ENCODE measurements at regions not wholly inside any gene's neighbourhood (a gene's known extent, or its start where the extent isn't known, plus 50 kb on each side); places are given as distances from the start of the nearest gene placed in this dataset.

DNA sequence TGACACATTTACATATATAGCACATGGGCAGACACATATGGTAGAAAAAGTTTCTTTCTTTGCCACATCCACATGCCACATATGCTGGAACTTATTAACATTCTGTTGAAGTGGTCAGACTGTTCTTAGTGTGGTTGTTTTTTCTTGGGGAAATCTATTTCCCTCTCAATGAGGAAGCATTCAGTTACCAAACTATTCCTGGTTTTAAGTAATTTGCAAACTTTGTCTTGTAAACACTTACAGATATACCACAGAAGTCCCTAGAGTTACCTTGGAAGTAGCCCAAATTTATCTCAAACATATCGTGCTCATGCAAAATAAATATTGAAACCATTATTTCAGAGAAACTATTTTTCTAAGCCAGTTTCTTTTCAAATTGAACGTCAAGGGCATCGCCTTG, 625.5 kb upstream of the INTU start (continued):
- TF ChIP-seq, protein P1, sequence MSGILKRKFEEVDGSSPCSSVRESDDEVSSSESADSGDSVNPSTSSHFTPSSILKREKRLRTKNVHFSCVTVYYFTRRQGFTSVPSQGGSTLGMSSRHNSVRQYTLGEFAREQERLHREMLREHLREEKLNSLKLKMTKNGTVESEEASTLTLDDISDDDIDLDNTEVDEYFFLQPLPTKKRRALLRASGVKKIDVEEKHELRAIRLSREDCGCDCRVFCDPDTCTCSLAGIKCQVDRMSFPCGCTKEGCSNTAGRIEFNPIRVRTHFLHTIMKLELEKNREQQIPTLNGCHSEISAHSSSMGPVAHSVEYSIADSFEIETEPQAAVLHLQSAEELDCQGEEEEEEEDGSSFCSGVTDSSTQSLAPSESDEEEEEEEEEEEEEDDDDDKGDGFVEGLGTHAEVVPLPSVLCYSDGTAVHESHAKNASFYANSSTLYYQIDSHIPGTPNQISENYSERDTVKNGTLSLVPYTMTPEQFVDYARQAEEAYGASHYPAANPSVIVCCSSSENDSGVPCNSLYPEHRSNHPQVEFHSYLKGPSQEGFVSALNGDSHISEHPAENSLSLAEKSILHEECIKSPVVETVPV (CRISPR knock-in tag; IDR thresholded peaks at IDR 0.05), result no peak
- no peak for TF ChIP-seq ZNF8 (CRISPR knock-in tag; IDR thresholded peaks at IDR 0.05)

DNA sequence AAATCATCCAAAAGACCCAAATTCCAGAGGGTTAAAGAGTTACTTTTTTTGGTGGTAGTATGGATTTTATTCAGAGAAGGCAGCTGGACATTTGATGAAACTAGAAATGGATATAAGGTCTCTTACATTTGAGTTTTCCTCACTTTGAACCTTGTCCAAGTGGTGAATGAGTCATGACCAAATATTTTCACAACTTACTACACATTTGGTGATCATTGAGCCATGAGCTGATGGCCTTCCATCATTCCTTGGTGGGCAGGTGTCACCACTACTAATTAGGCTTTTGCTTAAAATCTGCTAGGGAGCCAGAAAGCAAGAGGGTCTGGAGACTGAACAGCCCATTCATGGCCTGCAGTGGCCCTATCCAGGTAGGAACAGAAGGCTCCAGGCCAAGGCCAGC, 620.2 kb upstream of the INTU start:
- TF ChIP-seq, protein P2, sequence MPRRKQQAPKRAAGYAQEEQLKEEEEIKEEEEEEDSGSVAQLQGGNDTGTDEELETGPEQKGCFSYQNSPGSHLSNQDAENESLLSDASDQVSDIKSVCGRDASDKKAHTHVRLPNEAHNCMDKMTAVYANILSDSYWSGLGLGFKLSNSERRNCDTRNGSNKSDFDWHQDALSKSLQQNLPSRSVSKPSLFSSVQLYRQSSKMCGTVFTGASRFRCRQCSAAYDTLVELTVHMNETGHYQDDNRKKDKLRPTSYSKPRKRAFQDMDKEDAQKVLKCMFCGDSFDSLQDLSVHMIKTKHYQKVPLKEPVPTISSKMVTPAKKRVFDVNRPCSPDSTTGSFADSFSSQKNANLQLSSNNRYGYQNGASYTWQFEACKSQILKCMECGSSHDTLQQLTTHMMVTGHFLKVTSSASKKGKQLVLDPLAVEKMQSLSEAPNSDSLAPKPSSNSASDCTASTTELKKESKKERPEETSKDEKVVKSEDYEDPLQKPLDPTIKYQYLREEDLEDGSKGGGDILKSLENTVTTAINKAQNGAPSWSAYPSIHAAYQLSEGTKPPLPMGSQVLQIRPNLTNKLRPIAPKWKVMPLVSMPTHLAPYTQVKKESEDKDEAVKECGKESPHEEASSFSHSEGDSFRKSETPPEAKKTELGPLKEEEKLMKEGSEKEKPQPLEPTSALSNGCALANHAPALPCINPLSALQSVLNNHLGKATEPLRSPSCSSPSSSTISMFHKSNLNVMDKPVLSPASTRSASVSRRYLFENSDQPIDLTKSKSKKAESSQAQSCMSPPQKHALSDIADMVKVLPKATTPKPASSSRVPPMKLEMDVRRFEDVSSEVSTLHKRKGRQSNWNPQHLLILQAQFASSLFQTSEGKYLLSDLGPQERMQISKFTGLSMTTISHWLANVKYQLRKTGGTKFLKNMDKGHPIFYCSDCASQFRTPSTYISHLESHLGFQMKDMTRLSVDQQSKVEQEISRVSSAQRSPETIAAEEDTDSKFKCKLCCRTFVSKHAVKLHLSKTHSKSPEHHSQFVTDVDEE (CRISPR knock-in tag; IDR thresholded peaks at IDR 0.05), result no peak
- TF ChIP-seq TOX (CRISPR knock-in tag; IDR thresholded peaks at IDR 0.05; ENCODE audit: borderline replicate concordance), result no peak
- no peak for TF ChIP-seq ZC3H10 (CRISPR knock-in tag; IDR thresholded peaks at IDR 0.05)
- TF ChIP-seq ZNF70 (CRISPR knock-in tag; IDR thresholded peaks at IDR 0.05), result no peak
- TF ChIP-seq ESRRG (CRISPR knock-in tag; IDR thresholded peaks at IDR 0.05), result no peak
- no peak for TF ChIP-seq PPARA (CRISPR knock-in tag; IDR thresholded peaks at IDR 0.05; ENCODE audit: borderline replicate concordance)
- no peak for TF ChIP-seq ZNF8 (CRISPR knock-in tag; IDR thresholded peaks at IDR 0.05)
- TF ChIP-seq, protein P3, sequence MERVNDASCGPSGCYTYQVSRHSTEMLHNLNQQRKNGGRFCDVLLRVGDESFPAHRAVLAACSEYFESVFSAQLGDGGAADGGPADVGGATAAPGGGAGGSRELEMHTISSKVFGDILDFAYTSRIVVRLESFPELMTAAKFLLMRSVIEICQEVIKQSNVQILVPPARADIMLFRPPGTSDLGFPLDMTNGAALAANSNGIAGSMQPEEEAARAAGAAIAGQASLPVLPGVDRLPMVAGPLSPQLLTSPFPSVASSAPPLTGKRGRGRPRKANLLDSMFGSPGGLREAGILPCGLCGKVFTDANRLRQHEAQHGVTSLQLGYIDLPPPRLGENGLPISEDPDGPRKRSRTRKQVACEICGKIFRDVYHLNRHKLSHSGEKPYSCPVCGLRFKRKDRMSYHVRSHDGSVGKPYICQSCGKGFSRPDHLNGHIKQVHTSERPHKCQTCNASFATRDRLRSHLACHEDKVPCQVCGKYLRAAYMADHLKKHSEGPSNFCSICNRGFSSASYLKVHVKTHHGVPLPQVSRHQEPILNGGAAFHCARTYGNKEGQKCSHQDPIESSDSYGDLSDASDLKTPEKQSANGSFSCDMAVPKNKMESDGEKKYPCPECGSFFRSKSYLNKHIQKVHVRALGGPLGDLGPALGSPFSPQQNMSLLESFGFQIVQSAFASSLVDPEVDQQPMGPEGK (CRISPR knock-in tag; IDR thresholded peaks at IDR 0.05; ENCODE audit: borderline replicate concordance), result no peak
- TF ChIP-seq SNAI2 (CRISPR knock-in tag; IDR thresholded peaks at IDR 0.05), result no peak
- no peak for TF ChIP-seq CSDC2 (CRISPR knock-in tag; IDR thresholded peaks at IDR 0.05)
- no peak for TF ChIP-seq OSR1 (CRISPR knock-in tag; IDR thresholded peaks at IDR 0.05)
- TF ChIP-seq RARB (CRISPR knock-in tag; IDR thresholded peaks at IDR 0.05), result no peak
- TF ChIP-seq ISL1 (CRISPR knock-in tag; IDR thresholded peaks at IDR 0.05), result no peak
- TF ChIP-seq, protein P4, sequence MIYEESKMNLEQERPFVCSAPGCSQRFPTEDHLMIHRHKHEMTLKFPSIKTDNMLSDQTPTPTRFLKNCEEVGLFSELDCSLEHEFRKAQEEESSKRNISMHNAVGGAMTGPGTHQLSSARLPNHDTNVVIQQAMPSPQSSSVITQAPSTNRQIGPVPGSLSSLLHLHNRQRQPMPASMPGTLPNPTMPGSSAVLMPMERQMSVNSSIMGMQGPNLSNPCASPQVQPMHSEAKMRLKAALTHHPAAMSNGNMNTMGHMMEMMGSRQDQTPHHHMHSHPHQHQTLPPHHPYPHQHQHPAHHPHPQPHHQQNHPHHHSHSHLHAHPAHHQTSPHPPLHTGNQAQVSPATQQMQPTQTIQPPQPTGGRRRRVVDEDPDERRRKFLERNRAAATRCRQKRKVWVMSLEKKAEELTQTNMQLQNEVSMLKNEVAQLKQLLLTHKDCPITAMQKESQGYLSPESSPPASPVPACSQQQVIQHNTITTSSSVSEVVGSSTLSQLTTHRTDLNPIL (CRISPR knock-in tag; IDR thresholded peaks at IDR 0.05; ENCODE audit: low read depth), result no peak
- TF ChIP-seq GLIS3 (CRISPR knock-in tag; IDR thresholded peaks at IDR 0.05), result no peak
- TF ChIP-seq, protein P5, sequence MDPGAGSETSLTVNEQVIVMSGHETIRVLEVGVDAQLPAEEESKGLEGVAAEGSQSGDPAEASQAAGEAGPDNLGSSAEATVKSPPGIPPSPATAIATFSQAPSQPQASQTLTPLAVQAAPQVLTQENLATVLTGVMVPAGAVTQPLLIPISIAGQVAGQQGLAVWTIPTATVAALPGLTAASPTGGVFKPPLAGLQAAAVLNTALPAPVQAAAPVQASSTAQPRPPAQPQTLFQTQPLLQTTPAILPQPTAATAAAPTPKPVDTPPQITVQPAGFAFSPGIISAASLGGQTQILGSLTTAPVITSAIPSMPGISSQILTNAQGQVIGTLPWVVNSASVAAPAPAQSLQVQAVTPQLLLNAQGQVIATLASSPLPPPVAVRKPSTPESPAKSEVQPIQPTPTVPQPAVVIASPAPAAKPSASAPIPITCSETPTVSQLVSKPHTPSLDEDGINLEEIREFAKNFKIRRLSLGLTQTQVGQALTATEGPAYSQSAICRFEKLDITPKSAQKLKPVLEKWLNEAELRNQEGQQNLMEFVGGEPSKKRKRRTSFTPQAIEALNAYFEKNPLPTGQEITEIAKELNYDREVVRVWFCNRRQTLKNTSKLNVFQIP (CRISPR knock-in tag; IDR thresholded peaks at IDR 0.05; ENCODE audit: borderline replicate concordance, low read depth), result no peak
- TF ChIP-seq ZFP3 (CRISPR knock-in tag; IDR thresholded peaks at IDR 0.05), result no peak
- no peak for TF ChIP-seq TCF4 (CRISPR knock-in tag; IDR thresholded peaks at IDR 0.05; ENCODE audit: borderline replicate concordance)
- no peak for ATAC-seq

DNA sequence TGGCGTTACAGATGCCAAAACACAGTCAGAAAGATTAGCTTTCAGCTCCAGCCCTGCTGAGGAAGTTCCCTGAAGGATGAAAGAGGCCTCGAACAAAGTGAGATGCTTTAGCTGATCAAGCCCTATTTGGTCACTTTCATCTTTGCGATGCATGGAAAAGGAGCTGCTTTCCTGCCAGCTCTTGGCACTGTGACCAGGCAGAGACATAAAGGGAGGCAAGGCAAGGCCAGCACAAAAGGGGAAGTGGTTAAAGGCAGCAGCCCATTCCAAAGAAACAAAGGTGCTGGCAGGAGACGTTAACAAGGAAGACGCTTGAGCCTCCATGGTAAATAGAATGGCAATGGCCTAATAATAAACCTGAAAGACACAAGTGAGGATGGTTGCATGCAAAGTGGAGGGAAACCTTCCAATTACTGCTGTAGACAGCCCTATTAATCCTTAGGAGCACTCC, 617.1 kb upstream of the INTU start:
- TF ChIP-seq TOX (CRISPR knock-in tag; IDR thresholded peaks at IDR 0.05; ENCODE audit: borderline replicate concordance), result no peak
- TF ChIP-seq, protein P3 (CRISPR knock-in tag; IDR thresholded peaks at IDR 0.05; ENCODE audit: borderline replicate concordance), result no peak
- no peak for TF ChIP-seq ZNF70 (CRISPR knock-in tag; IDR thresholded peaks at IDR 0.05)
- no peak for TF ChIP-seq GLIS3 (CRISPR knock-in tag; IDR thresholded peaks at IDR 0.05)
- TF ChIP-seq, protein P5 (CRISPR knock-in tag; IDR thresholded peaks at IDR 0.05; ENCODE audit: borderline replicate concordance, low read depth), result no peak
- no peak for TF ChIP-seq RARB (CRISPR knock-in tag; IDR thresholded peaks at IDR 0.05)
- TF ChIP-seq ARNTL (CRISPR knock-in tag; IDR thresholded peaks at IDR 0.05; ENCODE audit: borderline replicate concordance, low read depth), result no peak
- no peak for TF ChIP-seq ZNF8 (CRISPR knock-in tag; IDR thresholded peaks at IDR 0.05)
- no peak for ATAC-seq
